Neural progenitor cell (in vitro differentiated cells): ENCODE measurements at regions not wholly inside any gene's neighbourhood (a gene's known extent, or its start where the extent isn't known, plus 50 kb on each side); places are given as distances from the start of the nearest gene placed in this dataset.
A peak's percentile ranks its signal among the peaks of the same experiment; 100 is the strongest.

Experiments
- DNase-seq: peaks from one replicate; pipeline ENCODE4 v3.0.0-alpha.2; 2016; ENCODE audit warnings: low spot score
- H2AFZ ChIP-seq: fragments of 200-600 bp; sonication (generic); replicated peaks from 2 replicates; pipeline ENCODE4 v1.6.1; 2016; ENCODE audit warnings: antibody characterized with exemption
- H3F3A ChIP-seq: fragments of 200-600 bp; sonication (generic); 2 replicates; pipeline ENCODE4 v1.6.1; 2016; ENCODE audit warnings: antibody characterized with exemption, low read depth
- H3K27ac ChIP-seq: fragments of 200-600 bp; sonication (generic); 2 replicates; pipeline ENCODE4 v1.5.1; 2016; ENCODE audit warnings: mild to moderate bottlenecking
- H3K27me3 ChIP-seq: fragments of 200-600 bp; sonication (generic); 2 replicates; pipeline ENCODE4 v1.6.1; 2016; ENCODE audit warnings: mild to moderate bottlenecking, moderate library complexity
- H3K36me3 ChIP-seq: fragments of 200-600 bp; sonication (generic); 2 replicates; pipeline ENCODE4 v1.5.1; 2016
- H3K4me1 ChIP-seq: fragments of 200-600 bp; sonication (generic); 2 replicates; pipeline ENCODE4 v1.6.1; 2016; ENCODE audit warnings: mixed run types
- H3K4me2 ChIP-seq: fragments of 200-600 bp; sonication (generic); 2 replicates; pipeline ENCODE4 v1.6.1; 2016
- H3K4me3 ChIP-seq: fragments of 200-600 bp; sonication (generic); 2 replicates; pipeline ENCODE4 v1.5.1; 2016
- H3K79me2 ChIP-seq: fragments of 200-600 bp; sonication (generic); 2 replicates; pipeline ENCODE4 v1.6.1; 2016; ENCODE audit warnings: low read depth
- H3K9ac ChIP-seq: fragments of 200-600 bp; sonication (generic); 2 replicates; pipeline ENCODE4 v1.6.1; 2016
- H3K9me3 ChIP-seq: fragments of 200-600 bp; sonication (generic); 2 replicates; pipeline ENCODE4 v1.5.1; 2016; ENCODE audit warnings: low read depth
- H4K20me1 ChIP-seq: fragments of 200-600 bp; sonication (generic); 2 replicates; pipeline ENCODE4 v1.6.1; 2016; ENCODE audit warnings: low read depth
- H3K27ac Mint-ChIP-seq: 3 replicates; pipeline ENCODE4 v1.8.0; 2021; ENCODE audit warnings: mixed read lengths
- H3K27me3 Mint-ChIP-seq: 2 replicates; pipeline ENCODE4 v1.8.0; 2022; ENCODE audit warnings: low read depth, mild to moderate bottlenecking, inconsistent platforms, moderate library complexity, mixed read lengths; ENCODE audit not compliant: insufficient read depth
- H3K36me3 Mint-ChIP-seq: 3 replicates; pipeline ENCODE4 v1.8.0; 2021; ENCODE audit warnings: mixed read lengths
- H3K4me1 Mint-ChIP-seq: 3 replicates; pipeline ENCODE4 v1.8.0; 2021; ENCODE audit warnings: mixed read lengths
- H3K4me3 Mint-ChIP-seq: 3 replicates; pipeline ENCODE4 v1.8.0; 2021; ENCODE audit warnings: mild to moderate bottlenecking, moderate library complexity, mixed read lengths
- H3K9me3 Mint-ChIP-seq: 3 replicates; pipeline ENCODE4 v1.8.0; 2020; ENCODE audit warnings: mixed read lengths
- CTCF ChIP-seq: fragments of 200-600 bp; sonication (generic); IDR thresholded peaks from 2 replicates; pipeline ENCODE4 v1.5.1; 2017; ENCODE audit warnings: antibody characterized with exemption, mild to moderate bottlenecking
- EZH2 ChIP-seq: fragments of 200-600 bp; sonication (generic); IDR thresholded peaks from 2 replicates; pipeline ENCODE4 v1.6.1; 2017; ENCODE audit warnings: antibody characterized with exemption, mild to moderate bottlenecking, moderate library complexity
- EZH2phosphoT487 ChIP-seq: fragments of 200-600 bp; sonication (generic); IDR thresholded peaks from 2 replicates; pipeline ENCODE4 v1.6.1; 2017; ENCODE audit warnings: antibody characterized with exemption

GRCh38 chr15:93477721-93478120, 388.7 kb upstream of the RGMA start:
- no peaks in the 10 kb centered on the region for H4K20me1 ChIP-seq
- TF ChIP-seq EZH2phosphoT487 (no peak), CTCF (peak; percentile 16)
- H3K4me2 ChIP-seq = peak overlapping the region; percentile 49
- no peaks in the 10 kb centered on the region for H3K27me3 ChIP-seq
- H2AFZ ChIP-seq = no peak overlapping the region
- no peaks in the 10 kb centered on the region for H3K9me3 ChIP-seq
- H3K4me1 ChIP-seq = peaks cover 37% of the 10 kb centered on the region
- H3K36me3 ChIP-seq = peaks cover 2% of the 10 kb centered on the region
- H3K4me3 ChIP-seq = peak overlapping the region; percentile 13
- Mint-ChIP-seq H3K27ac (peak overlapping the region; percentile 50), H3K36me3 (peaks cover 28% of the 10 kb centered on the region), H3K9me3 (peaks cover 24% of the 10 kb centered on the region), H3K27me3 (peaks cover 2% of the 10 kb centered on the region), H3K4me3 (no peak overlapping the region), H3K4me1 (peaks cover 43% of the 10 kb centered on the region)
- peak; percentile 38 for DNase-seq
- H3K79me2 ChIP-seq = no peaks in the 10 kb centered on the region
- no peak overlapping the region for H3K9ac ChIP-seq
- H3F3A ChIP-seq = peaks cover 55% of the 10 kb centered on the region
- H3K27ac ChIP-seq = peak overlapping the region; percentile 80

GRCh38 chr15:93477188-93477587, 388.2 kb upstream of the RGMA start:
- Histone ChIP-seq H3K79me2 (no peaks in the 10 kb centered on the region), H3K9me3 (no peaks in the 10 kb centered on the region), H3K36me3 (no peaks in the 10 kb centered on the region), H3K4me2 (peak overlapping the region; percentile 49), H2AFZ (no peak overlapping the region), H4K20me1 (no peaks in the 10 kb centered on the region), H3K27ac (peak overlapping the region; percentile 80), H3K4me1 (peaks cover 37% of the 10 kb centered on the region), H3K27me3 (no peaks in the 10 kb centered on the region), H3K9ac (no peak overlapping the region), H3F3A (peaks cover 57% of the 10 kb centered on the region), H3K4me3 (peak overlapping the region; percentile 13)
- Mint-ChIP-seq H3K36me3 (peaks cover 27% of the 10 kb centered on the region), H3K4me3 (peak overlapping the region; percentile 52), H3K27me3 (peaks cover 2% of the 10 kb centered on the region), H3K27ac (peak overlapping the region; percentile 50), H3K9me3 (peaks cover 24% of the 10 kb centered on the region), H3K4me1 (peaks cover 46% of the 10 kb centered on the region)
- DNase-seq = peak; percentile 90
- TF ChIP-seq CTCF (no peak), EZH2phosphoT487 (peak; percentile 78), EZH2 (no peak)

GRCh38 chr15:93476491-93477177, 387.6 kb upstream of the RGMA start:
- Histone ChIP-seq H3K79me2 (no peaks in the 10 kb centered on the region), H2AFZ (no peak overlapping the region), H3K36me3 (no peaks in the 10 kb centered on the region), H3K9me3 (no peaks in the 10 kb centered on the region), H3K9ac (no peak overlapping the region), H3K4me3 (no peak overlapping the region), H3F3A (peaks cover 61% of the 10 kb centered on the region), H4K20me1 (no peaks in the 10 kb centered on the region), H3K27ac (peak overlapping the region; percentile 76), H3K27me3 (no peaks in the 10 kb centered on the region), H3K4me2 (no peak overlapping the region), H3K4me1 (peaks cover 37% of the 10 kb centered on the region)
- peak overlapping the region; percentile 50 for H3K27ac Mint-ChIP-seq
- peak overlapping the region; percentile 52 for H3K4me3 Mint-ChIP-seq
- peaks cover 2% of the 10 kb centered on the region for H3K27me3 Mint-ChIP-seq
- TF ChIP-seq EZH2phosphoT487 (no peak), EZH2 (no peak), CTCF (no peak)
- H3K36me3 Mint-ChIP-seq = peaks cover 28% of the 10 kb centered on the region
- H3K9me3 Mint-ChIP-seq = peaks cover 24% of the 10 kb centered on the region
- H3K4me1 Mint-ChIP-seq = peaks cover 47% of the 10 kb centered on the region
- no peak for DNase-seq
